HFFc6 (cell line): ENCODE measurements at regions not wholly inside any gene's neighbourhood (a gene's known extent, or its start where the extent isn't known, plus 50 kb on each side); places are given as distances from the start of the nearest gene placed in this dataset.

Experiments used
- DNase-seq: peaks from one replicate; pipeline ENCODE4 v3.0.0-alpha.2; 2018
- H3K27ac Mint-ChIP-seq: 2 replicates; pipeline ENCODE4 v1.8.0; 2020; ENCODE audit warnings: mild to moderate bottlenecking, mixed read lengths
- H3K27me3 Mint-ChIP-seq: 2 replicates; pipeline ENCODE4 v1.8.0; 2021; ENCODE audit warnings: mild to moderate bottlenecking, moderate library complexity, mixed read lengths; ENCODE audit not compliant: insufficient read depth
- H3K36me3 Mint-ChIP-seq: 2 replicates; pipeline ENCODE4 v1.8.0; 2021; ENCODE audit warnings: low read depth, mixed read lengths
- H3K4me1 Mint-ChIP-seq: 2 replicates; pipeline ENCODE4 v1.8.0; 2020; ENCODE audit warnings: low read depth, mixed read lengths
- H3K4me3 Mint-ChIP-seq: 2 replicates; pipeline ENCODE4 v1.8.0; 2020; ENCODE audit warnings: mild to moderate bottlenecking, moderate library complexity, mixed read lengths
- H3K9me3 Mint-ChIP-seq: 2 replicates; pipeline ENCODE4 v1.8.0; 2020; ENCODE audit warnings: mild to moderate bottlenecking, mixed read lengths
- CTCF ChIP-seq: fragments of 200-600 bp; sonication (generic); IDR thresholded peaks from 2 replicates; pipeline ENCODE4 v1.5.0; 2021; ENCODE audit warnings: antibody characterized with exemption, mild to moderate bottlenecking

DNA sequence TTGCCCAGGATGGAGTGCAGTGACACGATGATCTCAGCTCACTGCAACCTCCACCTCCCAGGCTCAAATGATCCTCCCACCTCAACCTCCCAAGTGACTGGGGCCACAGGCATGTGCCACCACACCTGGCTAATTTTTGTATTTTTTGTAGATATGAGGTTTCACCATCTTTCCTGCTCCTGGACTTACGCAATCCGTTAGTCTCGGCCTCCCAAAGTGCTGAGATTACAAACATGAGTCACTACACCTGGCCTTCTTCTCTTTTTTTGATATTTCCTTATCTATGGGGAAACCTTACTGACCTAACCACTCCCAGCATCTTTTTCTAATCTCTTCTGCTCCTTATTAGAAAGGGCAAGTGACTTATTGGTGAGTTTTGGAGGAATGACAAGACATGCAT is 121.7 kb upstream of the CHORDC1 start:
- H3K4me3 Mint-ChIP-seq, result no peak overlapping the region
- no peaks in the 10 kb centered on the region for H3K27me3 Mint-ChIP-seq
- TF ChIP-seq CTCF, result no peak
- H3K36me3 Mint-ChIP-seq, result no peaks in the 10 kb centered on the region
- H3K9me3 Mint-ChIP-seq, result peaks cover 34% of the 10 kb centered on the region
- no peak overlapping the region for H3K27ac Mint-ChIP-seq
- no peak for DNase-seq
- no peaks in the 10 kb centered on the region for H3K4me1 Mint-ChIP-seq

GRCh38 chr11:90343673-90344072 is 120.8 kb upstream of the CHORDC1 start:
- H3K9me3 Mint-ChIP-seq, result peaks cover 28% of the 10 kb centered on the region
- H3K4me1 Mint-ChIP-seq, result no peaks in the 10 kb centered on the region
- no peaks in the 10 kb centered on the region for H3K36me3 Mint-ChIP-seq
- no peak for DNase-seq
- no peak overlapping the region for H3K27ac Mint-ChIP-seq
- H3K4me3 Mint-ChIP-seq, result no peak overlapping the region
- TF ChIP-seq CTCF, result no peak
- no peaks in the 10 kb centered on the region for H3K27me3 Mint-ChIP-seq

- H3K4me1 Mint-ChIP-seq, result no peaks in the 10 kb centered on the region
- peaks cover 23% of the 10 kb centered on the region for H3K9me3 Mint-ChIP-seq
- no peak for DNase-seq
- no peak for TF ChIP-seq CTCF
- H3K4me3 Mint-ChIP-seq, result no peak overlapping the region
- H3K27ac Mint-ChIP-seq, result no peak overlapping the region
- no peaks in the 10 kb centered on the region for H3K36me3 Mint-ChIP-seq
- H3K27me3 Mint-ChIP-seq, result no peaks in the 10 kb centered on the region
These were observed 119.1 kb upstream of the CHORDC1 start for GRCh38 chr11:90341986-90342385.

DNA sequence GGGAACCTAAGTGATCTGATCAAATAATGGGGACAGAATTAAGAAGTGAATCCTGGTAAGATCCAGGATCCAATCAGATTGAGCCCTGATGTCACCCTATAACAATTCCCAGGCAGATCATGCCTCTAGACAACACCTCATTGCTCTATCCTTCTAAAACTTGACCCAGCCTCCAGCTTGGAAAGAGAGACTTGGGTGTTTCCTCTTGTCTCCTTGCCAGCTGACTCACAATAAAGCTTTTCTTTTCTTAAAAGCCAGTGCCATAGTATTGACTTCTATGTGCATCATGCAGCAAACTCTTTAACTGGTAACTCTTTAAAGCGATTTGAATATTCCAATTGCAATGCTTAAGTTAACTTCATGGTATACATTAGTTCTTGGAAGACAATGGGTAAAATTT is 109.6 kb upstream of the CHORDC1 start:
- no peak for DNase-seq
- H3K27me3 Mint-ChIP-seq, result no peaks in the 10 kb centered on the region; the same call in 1 of the 2 replicates
- no peak for TF ChIP-seq CTCF
- H3K9me3 Mint-ChIP-seq, result peaks cover 7% of the 10 kb centered on the region; the same call in 1 of the 2 replicates
- H3K4me3 Mint-ChIP-seq, result no peak overlapping the region
- no peak overlapping the region for H3K27ac Mint-ChIP-seq
- H3K36me3 Mint-ChIP-seq, result no peaks in the 10 kb centered on the region
- no peaks in the 10 kb centered on the region for H3K4me1 Mint-ChIP-seq

GRCh38 chr11:90330632-90331031 is 107.8 kb upstream of the CHORDC1 start:
- H3K27me3 Mint-ChIP-seq, result no peaks in the 10 kb centered on the region
- H3K27ac Mint-ChIP-seq, result no peak overlapping the region

More at GRCh38 chr11:90330632-90331031, 107.8 kb upstream of the CHORDC1 start:
- no peak for DNase-seq
- TF ChIP-seq CTCF, result no peak
- H3K36me3 Mint-ChIP-seq, result no peaks in the 10 kb centered on the region
- peaks cover 7% of the 10 kb centered on the region; the same call in 1 of the 2 replicates for H3K9me3 Mint-ChIP-seq
- no peak overlapping the region for H3K4me3 Mint-ChIP-seq
- no peaks in the 10 kb centered on the region for H3K4me1 Mint-ChIP-seq
